CD4-positive, alpha-beta T cell treated with Interleukin-6 at 100 ng/mL for 8 hours (primary cell): ENCODE measurements at regions not wholly inside any gene's neighbourhood (a gene's known extent, or its start where the extent isn't known, plus 50 kb on each side); places are given as distances from the start of the nearest gene placed in this dataset.

Experiments
- DNase-seq: peaks from one replicate; pipeline ENCODE4 v3.0.0-alpha.2; 2020; ENCODE audit warnings: mixed read lengths, low spot score

DNA sequence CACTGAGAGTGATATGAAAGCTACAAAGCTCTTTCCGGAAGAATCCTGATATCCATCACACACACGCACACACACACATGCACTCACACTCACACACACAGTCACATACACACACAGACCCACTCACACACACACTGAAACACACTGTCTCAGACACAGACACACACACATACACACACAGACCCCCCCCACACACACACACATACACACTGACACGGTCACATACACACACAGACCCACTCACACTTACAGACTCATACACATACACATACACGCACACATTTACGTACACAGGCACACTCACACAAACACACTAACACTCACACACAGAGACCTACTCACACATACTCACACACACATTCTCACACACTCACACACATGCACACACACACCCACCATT is 58.6 kb downstream of the LIG4 start:
- DNase-seq = no peak

- peak; percentile 36 for DNase-seq
Measured at GRCh38 chr13:108155185-108156106, 59.9 kb downstream of the LIG4 start.

- no peak for DNase-seq
Measured at GRCh38 chr13:108154421-108154858, 60.9 kb downstream of the LIG4 start.

DNA sequence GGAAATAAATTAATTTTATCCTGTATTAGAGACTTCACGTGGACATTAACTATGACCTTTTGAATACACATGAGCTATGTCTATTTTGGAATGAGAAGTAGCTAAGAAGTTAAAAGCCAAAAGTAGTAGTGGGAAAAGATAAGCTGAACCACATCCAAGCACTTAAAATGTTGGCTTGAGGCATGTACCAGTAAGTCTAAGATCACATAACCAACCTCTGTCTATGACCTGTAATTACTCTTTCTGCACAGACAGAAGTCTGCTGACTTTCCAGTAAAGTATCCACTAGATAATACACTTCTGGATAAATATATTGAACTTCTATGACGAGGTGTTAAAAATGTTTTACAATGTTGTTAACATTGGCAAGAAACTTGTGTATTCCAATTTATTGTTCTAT is 68.7 kb downstream of the LIG4 start:
- no peak for DNase-seq

DNA sequence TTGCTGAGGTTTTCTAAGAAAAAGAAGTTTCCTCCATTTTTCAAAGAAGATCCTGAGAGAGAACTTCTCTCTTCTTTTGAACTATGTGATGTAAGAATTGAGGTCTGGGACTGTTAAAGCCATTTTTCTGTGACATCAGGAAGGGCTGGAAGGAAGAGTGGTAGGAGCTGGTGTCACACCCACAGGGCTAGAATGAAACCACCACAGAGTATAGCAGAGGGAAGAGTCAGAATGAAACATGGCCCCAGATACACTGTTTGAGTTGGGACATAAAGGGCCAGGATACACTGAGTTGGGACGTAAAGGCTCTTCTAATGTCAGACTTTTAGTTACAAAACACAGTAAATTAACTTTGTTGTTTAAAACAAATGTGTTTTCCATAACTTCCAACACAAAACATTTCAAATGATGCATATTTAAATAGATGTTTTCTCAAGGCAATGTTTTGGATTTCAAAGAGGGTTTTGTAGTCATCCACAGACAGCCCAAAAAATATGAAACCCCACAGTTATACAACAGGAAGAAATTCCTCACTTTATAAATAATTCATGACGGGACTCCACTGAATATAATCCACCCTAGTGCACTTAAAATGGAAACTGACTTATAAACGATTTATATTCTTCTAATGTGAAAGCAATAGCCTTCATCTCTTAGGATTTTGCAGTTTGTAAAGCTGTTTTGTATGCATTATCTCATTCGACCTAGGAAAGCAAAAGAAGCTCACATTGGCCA is 72.5 kb downstream of the LIG4 start:
- no peak for DNase-seq

- no peak for DNase-seq
Measured at GRCh38 chr13:108137176-108137575, 78.2 kb downstream of the LIG4 start.

- no peak for DNase-seq
Measured at GRCh38 chr13:108127406-108127805, 87.9 kb downstream of the LIG4 start.

DNA sequence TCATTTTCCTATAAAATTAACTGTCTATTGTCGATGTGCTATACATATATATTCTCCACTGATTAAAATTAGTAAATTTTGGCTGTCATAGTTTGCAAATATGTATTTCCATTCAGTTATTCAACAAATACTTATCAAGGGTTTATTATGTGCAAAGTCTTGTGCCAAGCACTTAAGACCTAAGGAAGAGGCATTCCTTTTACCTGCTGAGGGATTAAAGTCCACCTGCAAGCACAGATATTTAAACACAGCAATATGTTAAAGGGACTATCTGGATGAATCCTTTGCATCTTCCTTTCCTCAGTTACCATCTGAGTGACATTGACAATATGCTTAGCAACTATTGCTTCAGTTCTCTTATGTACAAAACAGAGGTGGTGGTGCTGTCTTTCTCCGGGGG is 89.3 kb downstream of the LIG4 start:
- no peak for DNase-seq

GRCh38 chr13:108121406-108121805 is 93.9 kb downstream of the LIG4 start:
- no peak for DNase-seq

GRCh38 chr13:108120856-108121255 is 94.5 kb downstream of the LIG4 start:
- no peak for DNase-seq

- DNase-seq = no peak
Measured at GRCh38 chr13:108120302-108120701, 95.0 kb downstream of the LIG4 start.

GRCh38 chr13:108115738-108116137 is 99.6 kb downstream of the LIG4 start:
- DNase-seq = no peak

GRCh38 chr13:108113407-108113806 is 101.9 kb downstream of the LIG4 start:
- DNase-seq = no peak

DNA sequence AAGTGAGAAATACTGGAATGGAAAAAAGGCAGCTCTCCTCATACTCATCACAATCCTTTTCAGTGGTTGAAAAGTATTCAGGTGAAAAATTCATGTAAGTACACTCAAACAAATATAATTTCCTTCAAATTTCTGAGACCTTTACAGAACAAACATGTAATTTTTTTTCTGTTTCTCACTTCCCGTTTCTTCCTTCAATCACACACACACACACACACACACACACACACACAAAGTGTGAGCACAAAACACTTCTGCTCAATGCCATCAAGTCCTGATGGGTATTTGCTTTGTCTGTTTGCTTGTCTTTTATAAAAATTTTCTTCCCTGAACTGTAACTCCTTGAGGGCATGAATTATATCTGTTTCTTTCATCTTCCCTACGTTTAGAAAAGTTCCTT is 110.6 kb downstream of the LIG4 start:
- no peak for DNase-seq

GRCh38 chr13:108102771-108103170 is 112.6 kb downstream of the LIG4 start:
- DNase-seq = no peak

GRCh38 chr13:108096301-108096915 is 118.9 kb downstream of the LIG4 start:
- DNase-seq = no peak

GRCh38 chr13:108095036-108095435 is 120.3 kb downstream of the LIG4 start:
- DNase-seq = no peak

DNA sequence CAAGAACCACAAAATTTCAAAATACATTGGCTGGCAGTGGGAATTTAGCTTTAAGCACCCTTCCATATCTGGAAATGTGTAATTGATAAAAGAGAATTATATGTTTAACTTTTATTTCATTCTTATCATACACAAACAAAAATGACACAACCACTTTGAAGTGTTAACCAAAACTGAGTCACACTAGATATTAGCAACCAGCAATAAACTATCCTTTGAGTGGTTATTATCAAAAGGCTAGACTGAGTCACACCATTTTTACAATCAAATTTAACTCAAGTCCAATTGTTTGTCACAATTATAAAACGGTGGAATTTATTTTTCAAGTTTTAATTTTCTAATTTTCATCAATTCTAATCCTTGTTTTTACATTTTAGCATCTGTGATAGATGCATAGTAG is 121.7 kb downstream of the LIG4 start:
- DNase-seq = no peak

DNA sequence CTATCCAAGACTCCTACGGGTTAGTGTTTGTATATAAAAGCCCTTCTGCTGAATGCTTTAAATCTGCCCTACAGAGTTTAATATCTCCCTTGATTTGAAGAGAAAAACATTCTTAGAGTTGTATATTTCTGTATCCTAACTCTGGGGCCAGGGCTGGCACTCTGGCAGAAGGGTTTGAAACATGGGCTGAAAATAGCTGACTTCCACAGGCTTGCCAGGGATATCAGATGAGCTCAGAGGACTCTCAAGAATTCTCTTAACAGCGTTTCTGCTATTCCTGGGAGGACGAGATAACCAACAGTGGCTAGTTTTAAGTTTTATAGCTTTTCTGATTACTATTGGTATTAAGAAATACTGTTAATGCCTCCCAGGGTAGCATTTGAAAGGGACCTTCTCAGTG is 127.5 kb downstream of the LIG4 start:
- no peak for DNase-seq

- DNase-seq = no peak
Measured at GRCh38 chr13:108086678-108087077, 128.7 kb downstream of the LIG4 start.

DNA sequence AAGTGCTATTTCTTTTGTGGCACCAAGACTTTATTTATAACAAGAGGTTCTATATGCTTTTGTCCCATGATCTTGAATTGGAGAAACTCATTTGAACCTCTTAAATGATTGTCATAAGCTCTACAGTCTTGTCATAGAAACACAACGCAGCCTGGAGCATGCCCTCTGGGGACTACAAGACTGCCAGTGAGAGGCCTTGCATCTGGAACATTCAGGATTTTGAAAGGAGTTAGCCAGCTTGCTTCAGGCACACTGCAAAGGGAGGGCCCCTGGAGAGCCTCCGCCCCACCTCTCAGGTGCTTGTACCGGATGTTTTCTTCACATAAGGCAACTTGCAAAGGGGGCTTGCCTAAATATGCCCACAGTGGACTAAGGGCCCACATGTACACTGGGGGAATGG is 130.5 kb downstream of the LIG4 start:
- no peak for DNase-seq

DNA sequence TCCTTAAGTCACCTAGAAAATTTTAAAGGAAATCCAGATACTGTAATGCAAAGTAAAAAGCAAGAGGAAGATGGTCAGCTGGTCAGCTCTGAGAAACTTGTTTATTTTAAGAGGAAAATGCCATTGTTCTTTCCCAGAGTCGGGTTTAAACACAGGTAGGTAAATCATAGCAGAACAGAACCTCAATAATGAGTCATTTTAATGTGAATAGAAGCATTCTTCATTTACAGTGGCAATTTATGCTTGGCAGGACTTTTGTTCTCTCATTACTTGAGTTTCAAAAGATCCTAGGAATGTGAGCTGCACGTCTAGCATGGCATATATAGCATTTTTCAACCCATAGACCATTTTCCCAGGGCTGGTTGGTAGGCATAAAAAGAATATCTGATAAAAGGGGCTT is 132.3 kb downstream of the LIG4 start:
- DNase-seq = no peak

DNA sequence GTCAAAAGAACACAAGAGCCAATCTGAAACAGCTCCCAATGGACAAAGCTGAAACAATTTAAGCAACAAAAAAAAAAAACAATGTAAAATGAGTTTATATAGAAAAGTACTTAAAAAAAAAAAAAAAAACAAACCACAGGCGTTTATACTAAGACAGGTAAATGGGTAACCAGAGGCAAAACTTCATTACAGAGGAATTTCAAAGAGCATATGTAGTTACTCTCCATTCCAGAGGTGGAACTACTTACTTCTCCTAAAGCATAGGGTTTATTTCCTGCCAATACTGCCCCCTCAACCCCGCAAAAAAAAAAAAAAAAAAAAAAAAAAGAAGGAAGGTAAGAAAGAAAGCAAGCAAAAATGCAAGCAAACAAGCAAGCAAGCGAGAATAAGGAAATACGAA is 132.9 kb downstream of the LIG4 start:
- DNase-seq = no peak
